ENCODE measurements at regions not wholly inside any gene's neighbourhood (a gene's known extent, or its start where the extent isn't known, plus 50 kb on each side); places are given as distances from the start of the nearest gene placed in this dataset.

GRCh38 chr2:181810823-181811695 is 80.5 kb upstream of the ITPRID2 start:
- in situ Hi-C loops (cut with HindIII; ENCODE audit: low pct_unique_long_range_greater_than_20kb, low sequenced_read_pairs) = no loop called here
- DNase-seq (ENCODE audit: low read depth in 1 of 2, low spot score in 1 of 2) = no peak
- TF ChIP-seq JUND (IDR thresholded peaks at IDR 0.05; ENCODE audit: low read depth) = no peak

- in situ Hi-C loops (cut with HindIII; ENCODE audit: low pct_unique_long_range_greater_than_20kb, low sequenced_read_pairs) = no loop called here
- DNase-seq (ENCODE audit: low read depth in 1 of 2, low spot score in 1 of 2) = no peak
- TF ChIP-seq JUND (IDR thresholded peaks at IDR 0.05; ENCODE audit: low read depth) = no peak
Measured at GRCh38 chr2:181812106-181812743, 79.3 kb upstream of the ITPRID2 start.

GRCh38 chr2:181814057-181814491 is 77.5 kb upstream of the ITPRID2 start:
- in situ Hi-C loops (cut with HindIII; ENCODE audit: low pct_unique_long_range_greater_than_20kb, low sequenced_read_pairs) = no loop called here
- TF ChIP-seq JUND (IDR thresholded peaks at IDR 0.05; ENCODE audit: low read depth) = no peak

GRCh38 chr2:181817509-181817908 is 74.0 kb upstream of the ITPRID2 start:
- no peak for DNase-seq (ENCODE audit: low read depth in 1 of 2, low spot score in 1 of 2)
- TF ChIP-seq JUND (IDR thresholded peaks at IDR 0.05; ENCODE audit: low read depth) = no peak
- in situ Hi-C loops (cut with HindIII; ENCODE audit: low pct_unique_long_range_greater_than_20kb, low sequenced_read_pairs) = no loop called here

More at GRCh38 chr2:181814057-181814491, 77.5 kb upstream of the ITPRID2 start:
- no peak for DNase-seq (ENCODE audit: low read depth in 1 of 2, low spot score in 1 of 2)

- TF ChIP-seq JUND (IDR thresholded peaks at IDR 0.05; ENCODE audit: low read depth) = no peak
- in situ Hi-C loops (cut with HindIII; ENCODE audit: low pct_unique_long_range_greater_than_20kb, low sequenced_read_pairs) = no loop called here
- DNase-seq (ENCODE audit: low read depth in 1 of 2, low spot score in 1 of 2) = no peak
Measured at GRCh38 chr2:181818058-181818680, 73.4 kb upstream of the ITPRID2 start.

- in situ Hi-C loops (cut with HindIII; ENCODE audit: low pct_unique_long_range_greater_than_20kb, low sequenced_read_pairs) = no loop called here
- no peak for DNase-seq (ENCODE audit: low read depth in 1 of 2, low spot score in 1 of 2)
- TF ChIP-seq JUND (IDR thresholded peaks at IDR 0.05; ENCODE audit: low read depth) = no peak
Measured at GRCh38 chr2:181818840-181819239, 72.7 kb upstream of the ITPRID2 start.

GRCh38 chr2:181821049-181821448 is 70.5 kb upstream of the ITPRID2 start:
- TF ChIP-seq JUND (IDR thresholded peaks at IDR 0.05; ENCODE audit: low read depth) = no peak
- in situ Hi-C loops (cut with HindIII; ENCODE audit: low pct_unique_long_range_greater_than_20kb, low sequenced_read_pairs) = no loop called here
- no peak for DNase-seq (ENCODE audit: low read depth in 1 of 2, low spot score in 1 of 2)

- DNase-seq (ENCODE audit: low read depth in 1 of 2, low spot score in 1 of 2) = no peak
- TF ChIP-seq JUND (IDR thresholded peaks at IDR 0.05; ENCODE audit: low read depth) = no peak
- in situ Hi-C loops (cut with HindIII; ENCODE audit: low pct_unique_long_range_greater_than_20kb, low sequenced_read_pairs) = no loop called here
Measured at GRCh38 chr2:181822097-181822496, 69.4 kb upstream of the ITPRID2 start.

GRCh38 chr2:181823405-181823804 is 68.1 kb upstream of the ITPRID2 start:
- no peak for DNase-seq (ENCODE audit: low read depth in 1 of 2, low spot score in 1 of 2)
- TF ChIP-seq JUND (IDR thresholded peaks at IDR 0.05; ENCODE audit: low read depth) = no peak
- in situ Hi-C loops (cut with HindIII; ENCODE audit: low pct_unique_long_range_greater_than_20kb, low sequenced_read_pairs) = no loop called here

- peak in 1 of 2 experiments; percentile 2 for DNase-seq (ENCODE audit: low read depth in 1 of 2, low spot score in 1 of 2)
- in situ Hi-C loops (cut with HindIII; ENCODE audit: low pct_unique_long_range_greater_than_20kb, low sequenced_read_pairs) = no loop called here
- TF ChIP-seq JUND (IDR thresholded peaks at IDR 0.05; ENCODE audit: low read depth) = no peak
Measured at GRCh38 chr2:181828122-181828705, 63.3 kb upstream of the ITPRID2 start.

GRCh38 chr2:181829230-181829629 is 62.3 kb upstream of the ITPRID2 start:
- no peak for DNase-seq (ENCODE audit: low read depth in 1 of 2, low spot score in 1 of 2)
- in situ Hi-C loops (cut with HindIII; ENCODE audit: low pct_unique_long_range_greater_than_20kb, low sequenced_read_pairs) = no loop called here
- no peak for TF ChIP-seq JUND (IDR thresholded peaks at IDR 0.05; ENCODE audit: low read depth)

GRCh38 chr2:181832015-181832414 is 59.5 kb upstream of the ITPRID2 start:
- in situ Hi-C loops (cut with HindIII; ENCODE audit: low pct_unique_long_range_greater_than_20kb, low sequenced_read_pairs) = no loop called here
- no peak for TF ChIP-seq JUND (IDR thresholded peaks at IDR 0.05; ENCODE audit: low read depth)
- no peak for DNase-seq (ENCODE audit: low read depth in 1 of 2, low spot score in 1 of 2)

Measured in T47D (cell line).